HUDEP-2 (cell line): ENCODE measurements at regions not wholly inside any gene's neighbourhood (a gene's known extent, or its start where the extent isn't known, plus 50 kb on each side); places are given as distances from the start of the nearest gene placed in this dataset.

Source experiments
- DNase-seq, 76 experiments: peaks; one replicate each; lab custom pipeline; 2025; ENCODE audit not compliant: unreplicated experiment in 76 of 76; lab: John Stamatoyannopoulos, UW

DNA sequence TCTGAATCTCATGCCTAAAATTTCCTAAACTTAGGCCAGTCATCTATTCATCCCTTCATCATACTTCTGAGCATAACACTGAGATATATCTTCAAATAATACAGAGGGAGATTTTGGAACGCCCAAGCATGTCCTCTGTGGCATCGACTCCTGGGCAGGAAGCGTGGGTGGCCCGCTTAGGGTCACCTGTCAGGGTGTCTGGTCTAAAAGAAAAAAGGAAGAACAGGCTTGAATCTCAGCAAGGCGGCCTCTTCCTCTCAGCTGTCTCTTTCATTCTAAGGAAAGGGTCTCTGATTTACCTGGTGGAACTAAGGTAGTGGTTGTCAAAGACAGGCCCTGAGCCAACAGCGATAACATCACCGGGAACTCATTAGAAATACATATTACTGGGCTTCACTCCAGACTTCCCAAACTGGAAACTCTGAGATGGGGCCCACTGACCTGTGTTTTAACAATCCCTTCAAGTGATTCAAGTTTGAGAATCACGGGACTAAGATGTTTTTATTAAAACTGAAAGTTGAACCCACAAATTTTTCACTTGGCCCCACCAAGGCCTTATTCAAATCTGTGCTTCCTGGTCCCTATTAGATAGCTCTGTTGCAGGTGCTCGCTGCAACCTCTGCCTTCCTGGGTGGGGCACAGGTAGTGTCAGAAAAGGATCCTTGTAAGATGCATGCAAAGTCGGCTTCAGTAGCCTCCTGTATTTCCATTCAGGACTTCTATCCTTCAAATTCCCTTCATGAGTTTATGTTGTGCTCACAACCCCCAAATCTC lies 162.3 kb upstream of the CCDC68 start:
- no peak for DNase-seq

DNA sequence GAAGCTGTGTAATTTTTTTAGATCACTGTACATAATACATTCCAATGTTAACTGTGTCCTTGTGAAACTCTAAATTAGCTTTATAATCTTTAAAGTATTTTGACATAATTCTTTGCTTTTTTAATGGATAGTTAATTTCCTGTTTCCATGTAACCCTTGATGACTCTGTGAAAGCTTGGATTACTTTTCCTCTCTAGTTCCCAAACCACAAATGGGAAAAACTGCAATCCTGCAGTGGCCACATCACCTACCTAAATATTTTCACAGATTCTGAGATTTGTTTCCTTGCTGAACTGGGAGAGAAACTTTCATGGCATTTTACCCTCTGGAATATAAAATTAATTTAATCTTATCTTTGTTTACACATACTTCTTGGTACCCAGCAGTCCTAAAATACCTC lies 161.6 kb upstream of the CCDC68 start:
- DNase-seq, result no peak

DNA sequence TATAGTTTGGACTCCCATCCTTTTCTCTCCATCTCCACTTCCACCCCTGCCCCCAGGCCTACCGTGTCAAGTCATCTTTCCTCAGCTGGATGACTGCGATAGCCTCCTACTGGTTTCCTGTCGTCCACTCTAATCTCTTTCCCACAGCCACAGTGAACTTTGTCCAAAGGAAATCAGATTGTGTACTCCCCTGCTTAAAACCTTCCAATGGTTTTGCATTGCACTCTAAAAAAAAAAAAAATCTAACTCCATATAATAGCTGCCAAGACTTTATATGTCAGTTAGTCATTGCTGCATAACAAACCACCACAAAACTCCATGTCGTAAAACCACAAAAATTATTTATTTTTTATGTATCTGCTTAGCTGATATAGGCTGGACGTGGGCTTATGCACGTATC lies 160.2 kb upstream of the CCDC68 start:
- DNase-seq, result peak in 2 of 76 experiments; percentile 19 to 37

DNA sequence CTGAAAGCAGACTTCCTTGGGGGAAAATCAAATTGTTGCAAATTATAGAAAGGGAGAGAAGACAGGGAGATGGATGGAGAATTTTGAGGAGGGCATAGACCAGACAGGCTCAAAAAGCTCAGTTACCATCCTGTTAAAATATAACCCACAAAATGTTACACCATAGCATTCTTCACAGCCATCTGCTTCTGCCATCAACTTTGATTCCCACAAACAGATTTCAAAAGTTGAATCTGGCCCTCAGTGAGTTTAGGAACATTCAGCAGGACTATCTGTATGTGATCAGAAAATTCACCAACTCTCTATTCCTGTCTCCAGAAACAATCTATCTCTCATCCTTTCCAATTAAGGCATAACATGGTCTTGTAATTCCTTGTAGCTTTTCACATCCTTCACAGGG lies 159.8 kb upstream of the CCDC68 start:
- no peak for DNase-seq

DNA sequence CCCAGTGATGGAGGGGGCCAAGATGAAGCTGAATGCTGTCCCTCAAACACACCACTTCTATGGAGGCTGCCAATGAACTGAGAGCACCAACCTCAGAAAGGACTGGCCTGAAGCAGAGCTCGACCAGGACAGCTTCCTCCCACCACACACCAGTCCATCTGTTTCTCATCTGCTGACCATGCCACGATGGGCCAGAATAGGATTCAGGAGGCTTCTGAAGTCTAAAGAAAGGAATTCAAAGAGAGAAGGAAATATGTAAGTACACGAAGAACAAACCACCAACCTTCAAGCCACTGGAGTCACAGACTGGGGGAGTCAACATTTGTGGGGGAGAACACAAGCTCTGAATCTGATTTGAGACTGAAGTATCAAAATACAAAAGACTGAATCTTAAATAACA lies 157.6 kb upstream of the CCDC68 start:
- no peak for DNase-seq

DNA sequence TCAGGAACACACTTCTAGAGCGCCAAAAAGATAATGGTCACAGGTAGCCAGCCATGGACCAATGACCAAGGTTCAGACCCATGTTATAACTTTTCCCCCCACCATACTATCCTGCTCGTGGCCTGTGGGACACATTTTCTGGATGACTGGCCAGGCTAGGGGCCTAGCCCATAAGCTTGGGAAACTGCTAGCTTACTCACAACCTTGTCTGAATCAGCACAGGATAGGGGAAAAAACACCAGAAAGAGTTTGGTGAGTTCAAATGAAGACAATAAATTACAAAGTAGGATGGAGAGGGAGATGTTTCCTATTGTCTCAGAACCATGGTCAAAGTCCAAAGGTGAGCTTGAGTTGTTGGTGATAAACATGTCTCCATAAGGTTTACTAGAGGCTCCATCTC lies 156.3 kb upstream of the CCDC68 start:
- no peak for DNase-seq

DNA sequence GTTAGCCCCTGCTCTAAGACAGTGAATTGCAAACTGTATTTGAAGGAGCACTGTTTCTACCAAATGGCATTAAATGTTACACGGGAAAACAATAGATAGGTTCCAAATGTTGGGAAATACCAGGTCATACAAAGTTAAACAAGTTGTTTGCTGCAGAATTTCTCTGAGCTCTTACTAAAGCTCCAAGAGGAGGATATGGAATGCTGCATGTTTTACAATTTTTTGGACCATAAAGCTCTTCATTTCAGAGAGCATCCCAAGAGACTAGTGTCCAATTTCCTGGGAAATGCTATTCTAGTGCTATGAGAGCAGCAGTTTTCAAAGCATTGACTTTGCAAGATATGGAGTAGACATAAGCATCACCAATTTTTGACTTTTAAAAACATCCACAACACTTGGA lies 155.6 kb upstream of the CCDC68 start:
- DNase-seq, result no peak

DNA sequence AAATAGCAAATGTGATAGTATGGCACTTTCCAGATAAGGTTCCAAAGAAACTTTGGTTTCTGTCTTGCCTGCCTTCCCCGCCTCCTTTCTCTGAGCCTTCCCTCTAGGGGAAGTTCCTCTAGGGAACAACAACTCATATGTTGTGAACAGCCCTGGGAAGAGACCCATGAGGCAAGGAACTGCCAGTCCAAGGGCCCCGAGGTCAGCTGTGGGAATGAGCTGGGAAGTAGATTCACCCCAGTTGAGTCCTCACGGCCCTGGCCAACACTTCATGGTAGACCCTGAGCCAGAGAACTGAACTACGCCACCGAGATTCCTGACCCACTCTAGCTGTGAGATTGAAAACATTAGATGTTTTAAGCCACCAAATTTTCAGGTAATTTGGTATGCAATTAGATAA lies 154.5 kb upstream of the CCDC68 start:
- DNase-seq, result no peak

DNA sequence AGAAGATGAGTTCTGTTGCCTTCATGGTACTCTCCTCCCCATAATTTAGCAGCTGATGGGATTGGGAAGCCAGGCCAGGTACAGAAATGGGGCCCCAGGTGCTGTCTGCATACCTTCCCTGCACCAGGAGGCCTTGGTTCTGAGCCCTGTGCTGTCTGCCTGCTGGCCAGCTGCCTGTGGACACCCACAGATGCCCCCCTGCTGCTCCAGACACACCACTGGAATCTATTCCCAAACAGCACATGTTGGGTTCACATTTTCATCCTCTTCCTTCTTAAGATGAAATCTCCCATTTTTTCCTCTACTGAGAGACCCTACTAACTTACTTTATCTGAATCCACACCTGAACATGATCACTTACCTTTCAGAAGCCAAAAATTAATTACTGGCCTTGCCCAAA lies 152.0 kb upstream of the CCDC68 start:
- DNase-seq, result no peak

DNA sequence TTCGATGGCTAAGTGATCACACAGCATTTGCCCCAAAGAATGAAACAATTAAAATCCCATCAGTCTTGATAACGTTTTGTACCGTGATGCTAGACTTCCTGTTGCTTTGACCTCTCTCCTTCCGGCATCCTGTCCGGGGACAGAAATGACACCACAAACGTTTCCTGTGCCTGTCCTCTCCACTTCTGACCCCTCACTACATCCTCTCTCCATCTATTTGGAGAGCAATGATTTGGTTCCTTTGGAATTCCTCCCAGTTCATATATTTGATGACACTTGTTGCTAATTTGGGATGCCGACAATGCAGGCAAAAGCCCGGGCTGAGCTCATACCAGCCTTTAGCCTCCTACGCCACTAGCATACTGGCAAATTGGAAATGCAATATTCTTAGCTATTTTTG lies 151.2 kb upstream of the CCDC68 start:
- no peak for DNase-seq

DNA sequence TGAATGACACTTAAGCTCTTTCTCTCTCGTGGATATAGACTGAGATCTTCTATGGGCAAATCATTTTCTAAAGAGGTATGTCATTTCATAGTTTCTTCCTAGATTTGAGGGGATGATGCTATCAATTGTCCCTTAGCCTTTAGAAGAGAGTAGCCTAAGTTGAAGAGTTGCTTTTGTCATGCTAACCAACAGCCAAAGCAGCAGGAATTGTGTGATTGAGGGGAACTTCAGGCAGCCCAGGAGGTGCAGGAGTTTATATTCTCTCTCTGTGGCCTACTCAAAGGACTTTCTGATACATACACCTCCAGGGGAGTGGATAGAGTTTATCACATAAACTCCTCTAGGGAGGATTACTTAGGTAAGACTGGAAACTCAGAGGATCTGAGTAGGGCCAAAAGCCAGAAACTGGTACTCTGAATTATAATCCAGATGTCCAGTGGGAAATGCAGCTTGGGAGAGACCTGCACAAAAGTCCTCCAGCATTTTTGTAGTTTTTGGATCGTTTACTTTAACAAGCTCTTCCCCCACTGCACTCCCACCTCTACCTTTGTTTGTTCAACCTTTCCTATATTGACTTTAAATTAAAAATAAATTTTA lies 150.7 kb upstream of the CCDC68 start:
- no peak for DNase-seq

DNA sequence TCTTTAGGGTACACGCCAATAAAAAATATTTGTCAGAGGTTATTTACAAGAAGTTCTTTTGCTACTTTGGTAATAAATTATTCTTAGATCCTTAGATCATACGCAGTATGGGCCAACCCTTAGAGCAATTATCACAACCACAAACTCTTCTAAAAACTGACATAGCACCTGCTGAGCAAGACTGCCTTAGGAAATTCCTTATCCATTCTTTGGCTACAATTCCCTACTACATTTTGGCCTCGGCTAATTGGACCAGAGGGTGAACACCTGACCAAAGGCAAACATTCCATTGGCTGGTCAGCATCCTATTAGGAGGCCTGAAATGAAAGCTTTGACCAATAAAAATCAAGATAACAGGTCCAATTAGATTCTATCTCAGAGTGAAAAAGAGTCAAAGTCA lies 147.6 kb upstream of the CCDC68 start:
- DNase-seq, result no peak

DNA sequence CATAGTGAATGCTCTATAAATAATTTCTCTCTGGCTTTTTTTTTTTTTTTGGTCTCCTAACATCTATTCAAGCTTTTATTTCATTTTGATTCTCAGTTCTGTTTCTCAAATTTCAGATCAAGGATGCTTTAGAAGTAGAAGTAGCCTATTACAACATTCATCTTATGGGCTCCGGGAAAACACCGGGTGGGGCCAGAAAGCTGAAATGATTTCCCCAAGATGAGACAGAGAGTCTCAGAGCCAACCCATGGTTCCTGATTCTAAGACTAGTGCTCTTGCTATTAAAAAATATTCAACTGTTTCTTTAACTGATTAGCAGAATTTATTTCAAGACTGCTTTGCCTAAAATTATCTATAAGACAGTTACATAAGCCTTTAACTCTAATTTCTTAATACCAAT lies 147.2 kb upstream of the CCDC68 start:
- no peak for DNase-seq

DNA sequence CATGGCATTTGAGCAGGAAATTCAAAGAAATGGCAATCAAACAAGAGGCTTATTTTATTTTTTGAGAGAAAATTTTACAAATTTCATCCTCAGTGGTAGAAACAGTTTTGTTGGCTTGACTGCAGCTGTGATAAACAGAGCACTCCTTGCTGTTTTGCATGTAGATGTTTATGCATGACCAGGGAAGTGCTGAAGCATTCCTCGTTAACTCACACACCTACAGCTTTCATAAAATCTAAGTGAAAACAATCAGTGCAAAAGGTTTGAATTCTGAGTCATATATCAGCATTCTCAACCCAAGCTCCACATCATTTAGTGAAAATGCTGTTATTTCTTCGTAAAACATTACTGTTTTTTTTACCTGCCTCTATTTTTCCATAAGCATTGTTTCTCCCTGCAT lies 146.6 kb upstream of the CCDC68 start:
- DNase-seq, result no peak

DNA sequence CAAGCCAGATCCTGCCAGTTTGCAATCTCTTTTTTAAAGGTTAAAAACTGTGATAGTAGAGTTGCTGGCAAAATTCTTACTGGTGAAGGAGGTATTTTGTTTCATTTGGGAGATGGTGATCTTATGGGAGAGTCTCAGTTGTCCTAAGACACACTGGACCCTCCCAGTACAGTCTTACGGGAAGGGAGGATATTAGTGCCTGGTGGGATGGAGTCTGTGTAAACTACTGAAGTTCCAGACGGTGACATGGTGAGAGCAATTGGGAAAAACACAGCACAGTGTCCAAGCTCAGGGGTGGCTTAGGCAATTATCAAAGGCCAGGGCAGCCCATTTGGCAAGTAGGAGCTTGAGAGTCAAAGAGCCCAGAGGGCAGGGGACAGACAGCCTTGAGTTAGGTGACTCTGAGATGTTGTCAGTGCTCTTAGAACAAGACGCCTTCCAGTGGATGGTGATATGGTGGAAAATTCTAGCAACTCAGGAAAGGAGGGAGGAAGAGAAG lies 143.7 kb upstream of the CCDC68 start:
- DNase-seq, result no peak

DNA sequence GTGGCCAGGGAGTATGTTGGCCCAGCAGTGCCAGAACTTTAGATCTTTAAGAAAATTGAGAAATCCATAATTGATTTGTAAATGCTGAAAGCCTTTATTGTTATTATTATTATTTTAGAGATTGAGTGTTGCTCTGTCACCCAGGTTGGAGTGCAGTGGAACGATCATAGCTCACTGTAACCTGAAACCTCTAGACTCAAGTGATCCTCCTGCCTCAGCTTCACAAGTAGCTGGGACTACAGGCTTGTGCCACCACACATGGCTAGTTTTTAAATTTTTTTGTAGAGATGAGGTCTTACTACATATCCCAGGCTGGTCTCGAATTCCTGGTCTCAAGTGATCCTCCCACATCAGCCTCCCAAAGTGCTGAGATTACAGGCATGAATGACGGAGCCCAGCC lies 143.2 kb upstream of the CCDC68 start:
- DNase-seq, result no peak

DNA sequence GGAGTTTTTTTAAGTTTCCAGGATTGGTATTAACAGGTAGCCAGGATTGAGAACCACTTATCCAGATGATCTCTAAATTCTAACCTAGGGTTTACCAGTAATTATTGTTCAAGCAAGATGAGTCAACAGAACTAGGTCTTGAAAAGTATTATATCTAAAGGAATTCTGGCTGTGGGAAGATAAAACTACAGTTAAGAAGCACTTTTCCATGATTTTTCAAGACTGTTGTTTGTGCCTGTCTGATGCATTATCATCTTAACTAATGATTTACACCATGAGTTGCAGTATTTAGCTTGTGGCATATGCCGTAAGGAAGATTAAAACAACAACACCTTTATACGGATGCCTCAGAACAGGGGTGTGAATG lies 142.2 kb upstream of the CCDC68 start:
- DNase-seq, result no peak

DNA sequence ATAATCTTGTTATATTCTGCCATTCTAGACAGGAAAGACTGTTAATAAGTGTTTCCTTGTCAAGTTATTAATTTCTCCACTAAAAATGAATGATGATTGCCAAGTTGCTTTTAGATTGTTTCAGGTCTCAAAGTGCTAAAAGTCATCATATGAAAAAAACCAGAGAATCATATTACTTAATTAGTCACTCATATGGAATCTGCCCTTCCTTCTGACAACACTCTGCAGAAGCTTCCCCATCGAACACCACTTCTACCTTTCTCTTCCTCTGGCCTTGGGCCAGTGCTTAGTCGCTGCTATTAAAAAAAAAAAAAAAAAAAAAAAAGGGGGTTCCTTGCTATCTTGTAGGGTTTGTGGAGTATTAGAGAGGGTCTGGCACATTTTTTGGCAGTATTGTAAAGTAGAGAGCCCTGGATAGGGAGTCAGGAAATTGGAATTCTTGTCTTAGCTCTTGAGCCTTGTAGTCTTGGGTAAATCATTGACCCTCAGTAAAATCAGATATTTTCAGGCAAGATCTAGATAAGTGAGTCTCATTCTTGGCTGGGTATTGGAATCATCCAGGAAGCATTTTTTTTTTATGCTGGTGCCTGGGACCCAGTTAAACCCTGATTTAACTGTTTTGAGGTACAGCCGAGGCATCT lies 141.7 kb upstream of the CCDC68 start:
- DNase-seq, result no peak

DNA sequence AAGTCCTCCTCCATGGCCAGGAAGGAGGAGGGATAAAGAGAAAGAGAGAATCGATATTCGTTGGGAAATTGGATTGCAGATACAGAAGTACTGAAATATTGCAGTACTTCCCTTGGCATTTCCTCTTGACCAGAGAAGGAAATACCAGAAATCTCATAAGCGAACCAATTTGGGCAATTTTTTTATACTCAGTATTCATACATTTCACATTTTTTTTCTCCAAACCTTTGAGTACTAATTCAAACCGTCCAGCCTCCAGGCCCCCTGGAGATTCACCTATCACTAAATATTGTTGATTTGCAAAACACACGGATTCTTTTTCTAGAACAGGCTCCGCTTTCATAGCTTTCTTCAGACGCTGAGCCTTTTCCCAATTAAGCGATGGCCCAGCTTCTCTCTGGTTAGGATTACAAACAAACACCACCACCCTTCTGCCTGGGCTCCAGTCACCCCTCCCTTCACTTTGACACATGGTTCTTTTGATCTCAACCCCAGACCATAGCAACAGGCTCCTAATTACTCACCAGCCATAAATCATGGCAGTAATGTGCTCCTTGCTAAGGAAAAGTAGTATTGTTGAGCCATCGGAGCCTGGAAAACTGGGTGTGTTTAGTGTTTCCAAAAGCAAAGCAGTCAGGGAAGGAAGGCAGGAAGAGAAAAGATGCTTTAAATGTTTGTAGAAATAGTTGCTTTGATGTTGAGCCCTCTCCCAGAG lies 138.4 kb upstream of the CCDC68 start:
- no peak for DNase-seq

DNA sequence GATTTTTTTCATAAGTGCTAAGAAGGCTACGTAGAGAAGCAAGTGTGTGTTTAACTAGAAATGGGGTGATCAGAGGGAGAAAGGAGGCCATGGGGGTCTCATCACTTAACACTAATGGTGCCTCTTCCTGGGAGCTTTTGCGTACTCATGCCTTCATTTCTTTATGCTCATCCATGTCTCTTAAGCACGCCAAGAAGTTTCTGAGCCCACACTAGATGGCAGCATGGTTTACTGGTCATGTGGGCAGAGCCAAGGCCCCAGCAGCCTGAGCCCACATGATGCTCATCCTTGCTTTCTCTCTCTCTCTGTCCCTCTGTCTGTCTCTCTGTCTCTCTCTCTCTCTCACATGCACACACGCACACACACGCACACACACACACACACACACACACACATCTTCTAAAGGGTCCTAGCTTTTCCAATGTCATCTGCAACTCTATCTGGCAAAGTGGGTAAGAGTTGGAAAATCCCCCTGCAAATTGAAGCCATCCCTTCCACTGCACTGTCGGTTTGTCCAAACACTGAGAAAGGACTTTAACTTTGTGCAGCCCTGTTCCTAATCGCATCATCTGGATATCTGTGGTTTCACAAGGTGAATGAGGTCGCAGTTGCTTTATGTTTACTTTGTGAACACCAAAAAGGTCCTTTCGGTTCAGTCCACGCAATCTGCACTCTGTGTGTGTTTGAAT lies 137.1 kb upstream of the CCDC68 start:
- peak in 16 of 76 experiments; percentile 0 to 42 (median 14) for DNase-seq

DNA sequence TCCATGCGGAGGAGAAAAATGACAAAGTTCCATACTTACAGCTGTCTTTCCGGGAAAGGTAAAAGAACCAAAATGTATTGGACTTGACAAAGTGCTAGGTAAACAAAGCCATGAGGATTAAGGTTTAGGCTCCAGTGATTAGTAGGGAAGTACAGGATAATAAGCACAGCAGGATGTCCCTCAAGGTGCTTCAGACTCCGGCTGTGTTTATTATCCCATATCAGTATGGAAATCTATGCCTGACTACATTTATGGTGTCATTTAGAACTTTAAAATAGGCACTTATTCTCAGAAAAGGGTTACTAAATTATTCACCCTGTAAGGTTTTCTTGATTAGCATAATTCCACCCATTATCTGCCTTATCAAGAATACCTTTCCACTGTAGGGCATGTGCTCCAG lies 136.3 kb upstream of the CCDC68 start:
- DNase-seq, result no peak
